COLO829 (cell line): ENCODE measurements at regions not wholly inside any gene's neighbourhood (a gene's known extent, or its start where the extent isn't known, plus 50 kb on each side); places are given as distances from the start of the nearest gene placed in this dataset.
A peak's percentile ranks its signal among the peaks of the same experiment; 100 is the strongest.

Experiments
- DNase-seq: peaks from one replicate; pipeline ENCODE4 v3.0.0; 2012; ENCODE audit warnings: low spot score

DNA sequence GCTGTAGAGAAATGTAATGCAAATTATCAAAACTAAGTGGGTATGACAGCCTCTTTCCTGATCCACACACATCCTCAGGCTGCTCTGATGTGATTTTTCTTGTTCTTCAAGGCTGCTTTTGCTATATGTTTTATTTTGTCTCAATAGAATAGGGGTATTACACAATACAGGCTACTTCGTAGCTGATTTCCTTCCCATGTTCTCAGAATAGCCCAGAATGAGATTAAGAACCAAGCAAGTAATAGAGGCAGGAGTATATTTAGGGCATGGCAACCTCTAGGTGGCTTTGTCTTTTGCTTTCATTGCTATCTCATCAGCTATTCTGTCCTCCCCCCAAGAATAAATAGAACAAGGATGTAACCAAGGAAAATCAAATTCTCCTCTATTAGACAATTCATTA is 241.8 kb downstream of the ALDH8A1 start:
- no peak for DNase-seq

DNA sequence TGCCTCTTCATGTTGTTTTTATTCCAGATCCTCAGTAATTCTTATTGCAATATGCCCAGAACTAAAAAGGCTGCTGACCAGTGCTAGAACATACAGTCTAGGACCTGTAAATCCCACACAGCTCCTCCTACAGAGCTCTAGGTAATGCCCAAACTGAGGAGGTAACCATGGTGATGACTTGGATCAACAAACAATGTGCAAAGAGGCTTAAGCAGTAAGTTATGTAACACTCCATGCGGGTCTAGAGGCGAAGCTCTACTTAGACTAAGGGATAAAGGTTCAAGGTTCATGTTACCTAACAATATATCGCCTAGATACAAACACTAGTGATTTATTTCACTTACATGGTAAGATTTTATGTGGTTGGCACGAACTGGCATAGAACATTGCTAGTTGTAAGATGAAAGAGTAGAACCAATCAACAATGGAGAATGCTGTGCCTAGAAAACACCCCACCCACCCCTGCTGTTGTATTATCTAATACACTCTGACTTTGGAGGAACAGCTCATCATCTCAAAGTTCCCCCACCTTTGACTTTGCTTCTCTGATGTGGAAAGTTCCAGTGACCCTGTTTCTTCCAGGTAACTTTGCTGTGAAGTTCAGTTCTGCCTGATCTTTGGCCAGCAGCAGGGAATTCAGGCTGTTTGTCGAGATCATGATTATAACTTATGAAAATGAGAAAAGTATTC is 242.4 kb downstream of the ALDH8A1 start:
- no peak for DNase-seq

DNA sequence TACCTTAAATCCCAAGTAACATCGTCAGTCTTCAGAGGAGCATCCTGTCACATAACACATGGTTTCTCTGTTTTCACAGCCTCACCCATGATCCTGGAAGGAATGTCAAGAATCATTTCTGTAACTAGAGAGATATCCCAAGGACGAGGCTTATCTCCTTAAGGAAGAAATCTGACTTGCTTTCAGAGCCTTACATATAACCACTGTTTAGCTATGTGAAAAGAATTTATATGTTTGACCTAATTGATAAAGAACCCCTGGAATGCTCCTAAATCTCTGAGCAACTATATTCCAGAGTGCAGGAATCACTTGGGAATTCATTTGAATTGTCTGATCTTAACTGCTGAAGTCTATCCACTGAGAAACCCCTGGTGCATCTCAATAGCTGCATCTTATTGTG is 243.1 kb downstream of the ALDH8A1 start:
- DNase-seq, result no peak

DNA sequence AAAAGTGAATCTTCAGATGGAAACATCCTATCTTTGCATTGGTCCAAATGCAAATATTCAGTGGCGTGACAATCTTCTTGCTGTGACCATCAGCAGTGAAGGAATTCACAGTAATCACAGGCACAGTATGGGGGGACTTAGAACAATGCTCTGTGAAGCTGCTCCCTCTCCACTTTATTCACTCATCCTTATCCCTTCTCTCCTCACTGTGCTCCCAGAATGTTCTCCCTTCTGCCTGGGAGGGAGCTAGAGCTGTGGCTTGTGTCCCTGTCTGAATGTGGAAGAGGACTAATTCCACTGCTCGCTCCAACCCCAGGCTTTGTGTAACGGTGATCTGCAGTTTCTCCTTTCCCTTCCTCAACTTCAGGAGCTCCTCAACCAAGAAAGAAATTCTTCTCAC is 243.7 kb downstream of the ALDH8A1 start:
- DNase-seq, result no peak

DNA sequence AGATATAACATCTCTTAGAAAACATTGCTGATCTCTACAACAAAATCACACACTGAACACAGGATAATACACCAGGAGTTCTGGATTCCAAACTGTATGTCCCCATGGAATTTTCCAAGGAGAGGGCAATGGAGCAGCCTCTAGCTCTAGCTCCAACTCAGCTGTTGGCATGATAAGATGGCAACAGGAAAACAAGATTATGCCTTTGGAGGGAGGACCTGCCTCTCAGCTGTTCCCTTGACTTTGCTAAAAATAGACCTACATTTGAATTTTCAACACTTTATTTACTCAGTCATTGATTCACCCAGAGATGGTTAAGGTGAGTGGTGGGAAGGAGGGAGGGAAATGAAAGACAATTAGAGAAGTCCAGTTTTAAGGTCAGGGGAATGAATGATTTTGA is 246.7 kb downstream of the ALDH8A1 start:
- DNase-seq, result no peak

DNA sequence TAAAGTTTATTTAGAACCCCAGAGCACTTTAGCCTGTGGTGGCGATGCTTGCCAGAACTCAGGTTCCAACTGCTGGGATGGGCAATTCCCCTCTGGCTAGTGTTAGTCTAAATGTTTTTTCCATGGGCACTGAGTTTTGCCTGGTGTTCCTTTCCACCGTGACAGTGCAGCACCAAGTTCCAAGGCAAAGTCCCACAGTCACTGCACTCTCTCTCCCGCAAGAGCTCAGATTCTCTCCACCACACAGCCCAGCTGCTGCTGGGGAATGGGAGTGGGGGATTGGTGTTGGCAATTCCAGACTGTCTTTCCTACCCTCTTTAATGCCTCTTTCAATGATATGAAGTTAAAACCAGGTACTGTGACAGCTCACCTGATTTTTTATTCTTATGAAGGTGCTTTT is 247.6 kb downstream of the ALDH8A1 start:
- no peak for DNase-seq

DNA sequence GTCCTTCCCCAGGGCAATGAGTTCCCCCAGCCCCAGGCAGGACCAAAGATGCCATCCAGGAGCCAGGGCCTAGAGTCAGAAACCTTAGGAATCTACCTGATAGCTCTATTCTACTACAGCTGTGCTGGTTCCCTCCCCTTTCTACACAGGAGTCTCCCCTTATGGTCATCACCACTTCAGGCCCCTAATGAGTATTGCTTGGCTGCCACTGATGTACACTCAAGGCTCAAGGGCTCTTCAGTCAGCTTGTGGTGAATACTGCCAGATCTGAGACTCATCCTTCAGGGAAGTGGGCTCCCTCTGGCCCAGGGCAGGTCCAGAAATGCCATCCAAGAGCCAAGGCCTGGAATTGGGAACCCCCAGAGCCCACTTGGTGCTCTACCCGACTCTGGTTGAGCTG is 248.6 kb downstream of the ALDH8A1 start:
- DNase-seq, result no peak

DNA sequence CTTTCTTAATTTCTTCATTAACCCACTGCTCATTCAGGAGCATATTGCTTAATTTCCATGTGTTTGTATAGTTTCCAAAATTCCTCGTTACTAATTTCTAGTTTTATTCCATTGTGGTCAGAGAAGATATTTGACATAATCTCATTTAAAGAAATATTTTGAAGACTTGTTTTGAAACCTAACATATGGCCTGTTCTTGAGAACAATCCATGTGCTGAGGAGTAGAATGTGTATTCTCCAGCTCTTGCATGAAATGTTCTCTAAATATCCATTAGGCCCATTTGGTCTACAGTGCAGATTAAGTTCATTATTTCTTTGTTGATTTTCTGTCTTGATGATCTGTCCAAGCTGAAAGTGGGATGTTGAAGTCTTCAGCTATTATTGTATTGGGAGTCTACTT is 251.7 kb downstream of the ALDH8A1 start:
- DNase-seq, result no peak

DNA sequence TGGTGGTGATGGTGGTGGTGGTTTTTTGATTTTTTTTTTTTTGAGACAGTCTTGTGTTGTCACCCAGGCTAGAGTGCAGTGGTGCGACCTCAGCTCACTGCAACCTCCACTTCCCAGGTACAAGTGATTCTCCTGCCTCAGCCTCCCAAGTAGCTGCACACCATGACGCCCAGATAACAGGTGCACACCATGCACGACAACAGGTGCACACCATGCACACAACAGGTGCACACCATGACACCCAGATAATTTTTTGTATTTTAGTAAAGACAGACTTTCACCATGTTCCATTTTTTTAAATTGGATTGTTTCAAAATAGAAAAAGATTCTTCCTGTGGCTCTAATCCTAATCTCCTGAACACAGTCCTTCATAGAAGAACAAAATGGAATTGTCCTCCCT is 257.9 kb downstream of the ALDH8A1 start:
- DNase-seq, result no peak

DNA sequence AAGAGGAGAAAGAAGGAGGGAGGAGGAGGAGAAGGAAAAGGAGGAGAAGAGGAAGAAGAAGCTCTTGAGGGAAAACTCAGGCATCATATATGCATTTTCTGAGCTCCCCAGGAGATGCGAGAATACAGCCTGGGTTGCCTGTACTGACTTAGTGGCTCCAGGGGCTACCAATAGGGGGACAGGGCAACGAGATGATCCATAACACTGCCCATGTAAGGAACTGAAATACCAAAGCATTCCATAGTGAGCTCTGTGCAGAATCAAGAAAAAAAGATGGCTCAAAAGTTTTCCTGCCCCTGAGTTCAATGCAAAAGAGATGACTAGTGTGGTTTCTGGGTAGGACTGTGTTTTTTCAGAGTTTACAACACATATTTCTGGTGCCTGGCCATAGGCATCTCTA is 258.7 kb downstream of the ALDH8A1 start:
- DNase-seq, result no peak

DNA sequence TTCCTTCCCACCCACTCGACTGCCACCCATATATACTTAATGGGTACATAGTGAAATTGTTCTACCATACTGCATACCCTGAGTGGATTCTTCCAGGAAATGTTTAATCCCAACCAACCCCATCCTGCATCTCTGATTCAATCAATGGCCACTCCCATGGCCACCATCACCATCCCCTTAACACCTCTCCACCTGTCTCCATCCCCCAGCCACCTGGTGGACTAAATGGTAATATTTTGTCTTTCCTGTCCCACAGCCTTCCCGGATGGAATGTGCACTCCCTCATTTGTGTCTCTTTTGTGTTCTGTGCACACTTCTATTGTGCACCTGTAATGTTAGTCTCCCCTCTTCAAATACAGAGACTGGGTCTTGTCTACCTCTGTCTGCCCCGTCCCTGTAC is 259.9 kb downstream of the ALDH8A1 start:
- DNase-seq, result no peak

DNA sequence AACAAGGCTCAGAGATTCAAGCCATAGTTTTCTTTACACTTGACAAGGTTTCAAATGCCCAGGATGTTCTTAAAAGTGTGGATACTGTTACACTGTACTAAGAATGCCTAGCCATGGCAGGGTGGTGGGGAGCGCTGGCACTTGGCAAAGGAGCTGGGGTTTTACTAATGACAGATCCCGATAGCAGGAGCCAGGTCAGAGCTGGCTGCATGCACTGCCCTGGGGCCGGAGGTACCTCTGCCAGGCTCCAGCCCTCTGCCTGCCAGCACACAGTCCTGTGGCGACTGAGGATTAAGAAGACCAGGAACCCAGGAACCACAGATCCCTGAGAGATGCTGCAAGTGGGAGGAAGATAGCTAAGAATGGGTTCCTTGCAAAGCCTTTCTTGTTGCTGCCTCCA is 260.3 kb downstream of the ALDH8A1 start:
- no peak for DNase-seq

DNA sequence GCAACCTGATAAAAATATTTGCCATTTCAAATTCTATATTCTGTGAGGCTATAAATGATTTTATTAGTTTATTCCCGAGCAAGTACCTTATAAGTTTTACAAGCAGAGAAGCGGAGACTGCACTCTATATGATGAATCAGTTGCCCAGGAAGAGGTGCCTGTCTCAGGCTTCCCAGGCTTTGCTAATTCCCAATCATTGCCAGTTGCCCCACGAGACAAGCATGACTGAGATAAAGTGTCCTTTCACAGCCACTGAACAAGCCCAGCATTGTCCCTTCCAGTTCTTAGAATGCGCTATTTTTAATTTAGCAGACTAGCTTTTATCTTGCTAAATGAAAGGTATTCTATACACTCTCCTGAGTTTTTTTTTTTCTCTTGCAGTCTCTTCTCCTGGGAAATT is 260.7 kb downstream of the ALDH8A1 start:
- DNase-seq, result peak; percentile 66

DNA sequence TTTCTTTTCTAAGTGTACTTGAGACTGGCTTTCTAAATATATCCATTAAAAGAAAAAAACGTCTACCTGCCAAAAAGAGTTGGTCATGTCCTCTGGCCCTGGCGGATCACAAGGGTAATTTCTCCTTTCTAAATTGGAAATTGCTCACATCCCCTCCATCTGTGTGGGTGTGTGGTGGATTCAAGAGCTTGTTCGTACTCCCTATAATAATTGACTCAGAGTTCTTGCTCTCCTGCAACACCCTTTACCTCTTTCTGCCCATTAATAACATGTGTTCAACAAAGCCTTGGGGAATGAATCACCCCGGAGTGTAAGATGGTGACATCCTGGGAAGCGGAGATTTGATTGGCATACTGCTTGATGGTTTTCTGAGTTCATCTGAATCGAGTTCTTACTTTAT is 263.8 kb downstream of the ALDH8A1 start:
- DNase-seq, result no peak

DNA sequence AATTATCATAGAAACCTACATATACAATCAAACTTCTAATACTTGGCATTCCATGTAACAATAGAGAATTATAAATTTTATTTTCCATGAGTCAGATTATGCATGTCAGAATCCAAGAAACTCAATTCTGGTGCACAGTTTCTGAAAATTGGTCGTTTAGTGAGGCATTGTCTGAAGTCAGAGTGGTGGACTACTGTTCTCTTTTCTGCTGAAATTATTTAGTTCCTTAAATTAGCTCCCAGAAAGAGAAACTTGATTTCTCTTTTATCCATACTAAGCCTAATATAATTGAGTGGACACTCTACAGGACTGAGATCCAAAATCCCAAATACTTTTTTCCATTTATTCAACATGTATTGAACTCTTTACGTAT is 265.5 kb downstream of the ALDH8A1 start:
- DNase-seq, result no peak

DNA sequence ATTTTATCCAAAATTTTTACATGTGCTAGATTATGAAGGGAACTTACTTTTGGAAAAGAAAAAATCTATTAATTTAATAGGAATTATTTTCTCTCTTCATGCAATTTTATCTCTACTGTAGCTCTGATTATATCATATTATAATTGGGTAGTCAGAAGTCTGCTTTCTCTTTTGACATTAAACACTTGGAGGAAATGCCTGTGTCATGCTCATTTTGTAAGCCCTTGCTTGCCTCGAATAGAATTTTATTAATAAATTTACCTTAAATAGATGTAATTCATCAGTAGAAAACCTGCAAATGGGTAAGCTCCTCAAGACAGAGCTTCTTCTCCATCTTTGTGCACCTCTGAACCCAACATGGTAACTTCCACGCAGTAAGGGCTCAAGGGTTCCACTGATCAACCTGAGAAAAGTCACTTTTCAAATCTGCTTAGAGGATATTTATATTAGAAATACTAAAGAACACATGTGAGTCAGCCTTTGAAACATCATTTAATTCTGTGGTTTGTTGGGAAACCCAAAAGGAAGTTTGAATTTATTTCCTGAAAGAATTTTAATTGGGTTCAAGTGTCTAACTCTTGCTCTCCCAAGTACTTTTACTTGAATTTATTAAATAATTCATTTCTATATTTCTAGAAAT is 266.0 kb downstream of the ALDH8A1 start:
- DNase-seq, result no peak

DNA sequence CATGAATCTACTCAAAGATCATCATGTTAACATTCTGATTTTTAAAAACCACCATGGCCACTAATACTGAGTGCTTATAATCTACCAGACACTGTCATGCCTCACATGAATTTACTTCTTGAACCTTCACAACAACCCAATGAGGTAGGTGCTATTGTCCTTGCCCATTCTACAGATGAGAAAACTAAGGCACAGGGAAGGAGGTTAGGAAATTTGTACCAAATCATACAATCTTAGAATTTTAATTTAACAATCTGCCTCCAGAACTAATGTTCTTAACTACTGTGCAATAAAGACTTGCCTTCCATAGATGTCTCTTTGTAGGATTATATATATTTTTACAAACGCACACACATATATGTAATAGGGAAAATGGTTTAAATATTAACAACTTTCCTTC is 269.5 kb downstream of the ALDH8A1 start:
- no peak for DNase-seq

DNA sequence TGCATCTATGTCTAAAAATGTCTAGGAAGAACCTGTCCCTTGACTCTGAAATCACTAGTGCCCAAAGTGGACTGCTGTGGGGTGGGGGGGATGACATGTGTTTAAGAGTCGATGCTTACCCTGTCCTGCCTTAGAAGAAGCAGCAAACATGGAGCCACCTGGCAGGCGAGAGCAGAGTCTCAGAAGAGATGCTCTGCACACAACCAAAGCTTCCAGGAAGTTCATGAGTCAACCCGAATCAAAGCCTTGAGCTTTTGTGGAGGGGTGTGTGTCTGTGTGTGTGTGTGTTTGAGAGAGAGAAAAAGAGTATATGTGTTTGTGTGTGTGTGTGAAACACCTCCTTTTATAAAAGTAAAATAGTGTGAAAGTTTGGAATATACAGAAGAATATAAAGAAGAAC is 269.9 kb downstream of the ALDH8A1 start:
- DNase-seq, result no peak

DNA sequence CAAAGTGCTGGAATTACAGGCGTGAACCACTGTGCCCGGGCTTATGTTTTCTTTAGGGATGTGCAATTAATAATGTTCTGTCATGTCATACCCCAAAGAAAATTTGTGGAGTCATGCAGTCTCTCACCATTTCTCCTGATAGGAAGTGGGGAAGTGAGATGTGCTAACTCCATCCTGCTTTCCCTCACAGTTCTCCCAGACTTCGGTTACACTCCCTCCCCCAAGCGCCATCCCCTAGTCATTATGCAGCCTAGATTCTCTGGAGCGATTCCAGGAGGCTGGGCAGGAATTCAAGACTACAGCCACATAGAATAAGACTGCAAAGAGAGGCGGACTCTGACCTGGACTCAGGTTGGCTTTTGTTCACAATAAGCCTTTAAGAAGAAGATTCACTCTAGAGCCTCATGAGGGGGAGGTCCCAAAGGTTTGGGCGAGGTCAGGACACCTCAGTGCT is 271.4 kb downstream of the ALDH8A1 start:
- no peak for DNase-seq

DNA sequence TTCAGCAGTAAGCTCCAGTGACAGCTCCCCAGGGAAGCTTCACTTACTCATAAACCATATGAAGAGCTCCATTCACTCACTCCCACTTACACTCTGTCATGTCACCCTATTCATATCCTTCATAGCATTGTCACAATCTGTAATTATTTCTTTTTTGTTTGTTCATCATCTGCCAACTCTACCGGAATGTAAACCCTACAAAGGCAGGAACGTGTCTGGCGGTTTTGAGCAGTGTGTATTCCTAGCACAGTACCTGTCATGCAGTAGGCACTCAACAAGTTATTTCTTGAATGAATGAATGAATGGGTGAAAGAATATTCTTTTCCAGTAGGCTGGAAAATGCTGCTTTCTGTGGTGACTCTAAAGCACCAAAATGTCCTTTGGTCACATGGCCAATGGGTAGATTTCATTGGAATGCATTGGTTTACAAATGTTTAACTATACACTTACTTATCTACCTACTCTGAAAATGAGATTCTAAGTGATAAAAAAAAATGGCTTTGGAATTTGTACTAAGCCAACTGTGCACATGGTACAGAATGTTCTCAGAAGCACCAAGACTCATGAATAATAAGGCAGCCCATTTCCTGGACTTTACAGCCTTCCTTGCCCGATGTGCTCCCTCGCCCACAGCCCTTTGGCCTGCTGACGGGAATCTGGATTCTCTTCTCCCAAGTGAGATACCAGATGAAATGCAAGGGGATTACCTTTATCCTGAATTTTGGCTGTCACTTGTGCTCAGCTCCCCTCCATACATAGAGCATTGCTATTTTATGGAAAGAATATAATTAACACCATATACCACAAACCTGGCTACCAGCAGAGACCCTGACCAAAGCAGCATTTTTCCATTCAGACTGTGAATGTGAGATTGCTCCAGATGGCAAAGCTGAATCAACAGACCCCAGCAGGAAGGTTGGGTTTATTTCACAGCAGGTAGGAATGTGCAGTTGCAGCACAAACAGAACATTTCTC is 273.3 kb downstream of the ALDH8A1 start:
- no peak for DNase-seq

DNA sequence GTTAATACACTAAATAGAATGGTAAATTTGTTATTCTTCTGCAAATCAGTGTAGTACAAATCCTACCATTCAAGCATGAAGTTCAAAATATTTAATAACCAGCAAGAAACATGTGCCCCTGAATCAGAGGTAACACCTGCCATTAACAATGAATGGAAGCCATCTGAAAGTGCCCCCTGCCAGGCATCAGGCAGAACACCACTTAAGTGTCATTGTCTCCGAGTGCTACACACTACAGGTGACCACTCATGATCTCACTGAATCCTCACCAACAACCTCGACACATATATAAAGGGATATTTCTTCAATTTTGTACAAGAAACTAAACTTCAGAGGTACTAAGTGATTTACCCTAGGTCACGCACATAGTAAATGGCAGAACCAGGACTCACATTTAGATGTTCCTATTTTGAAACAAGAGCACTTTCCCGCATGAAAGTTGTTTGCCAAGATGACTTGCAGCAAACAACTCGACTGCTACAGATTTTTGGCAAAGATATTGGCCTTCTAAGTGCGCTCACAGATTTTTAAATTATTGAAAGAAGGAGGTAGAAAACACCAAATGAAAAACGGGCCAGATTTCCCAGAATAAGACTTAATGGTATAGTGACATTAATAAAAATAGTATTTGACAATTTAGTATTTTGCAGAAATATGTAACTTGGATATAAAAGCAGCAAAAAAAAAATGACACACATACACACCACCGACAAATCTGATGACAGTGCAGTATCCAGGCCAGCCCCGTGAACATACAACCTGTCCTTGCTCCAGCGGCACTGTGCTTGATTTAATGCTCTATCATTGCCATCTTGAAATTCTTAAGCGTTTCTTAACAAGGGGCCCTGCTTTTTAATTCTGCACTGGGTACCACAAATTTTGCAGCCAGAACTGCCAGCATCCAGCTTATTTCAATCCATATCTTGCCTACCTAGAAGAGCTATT is 274.5 kb downstream of the ALDH8A1 start:
- DNase-seq, result no peak

DNA sequence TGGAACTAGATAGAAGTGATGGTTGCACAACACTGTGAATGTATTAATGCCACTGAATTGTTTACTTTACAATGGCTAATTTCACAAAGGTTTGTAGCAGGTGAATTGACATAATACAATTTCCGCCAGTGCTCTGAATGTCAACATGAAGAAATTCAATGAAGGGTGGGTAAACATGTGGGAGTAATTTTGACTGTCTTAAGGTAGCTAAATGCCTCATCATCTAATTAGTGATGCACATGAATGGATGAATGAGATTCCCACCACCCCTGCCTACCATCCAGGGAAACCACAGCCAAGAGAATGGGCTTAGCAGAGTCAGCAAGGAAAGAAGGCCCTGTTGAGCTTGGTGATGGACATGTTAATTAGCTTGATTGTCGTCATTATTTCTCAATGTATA is 275.3 kb downstream of the ALDH8A1 start:
- no peak for DNase-seq
